ENCODE measurements at regions not wholly inside any gene's neighbourhood (a gene's known extent, or its start where the extent isn't known, plus 50 kb on each side); places are given as distances from the start of the nearest gene placed in this dataset.

GRCh38 chr2:2848621-2849333 lies 517.7 kb upstream of the MYT1L start:
- CTCF ChIA-PET: interaction anchor here (0.8 to 1.5 kb wide), 3 partner anchors 53 to 255 kb away, joined by 3 to 4 read pairs (median 4); no protein-coding TSS in a partner anchor
- Histone ChIP-seq H3K36me3 (replicated peaks in 1 of 2; ENCODE audit: control insufficient read depth in 1 of 2, insufficient read depth in 2 of 2, low read length in 1 of 2) (no peaks in the 10 kb centered on the region), H2AFZ (ENCODE audit: low read depth) (no peak overlapping the region), H3K4me3 (ENCODE audit: low read depth in 2 of 2, low read length in 1 of 2) (no peak overlapping the region), H3F3A (replicated peaks; ENCODE audit: insufficient read depth) (no peaks in the 10 kb centered on the region), H3K9me2 (no peaks in the 10 kb centered on the region), H3K9me3 (no peaks in the 10 kb centered on the region), H3K27me3 (ENCODE audit: insufficient read depth) (no peaks in the 10 kb centered on the region), H3K4me1 (ENCODE audit: control insufficient read depth in 1 of 2, insufficient read depth in 2 of 2, low read depth in 1 of 2, low read length in 1 of 2) (peaks cover 0 to 76% of the 10 kb centered on the region in 2 experiments; a peak in 2 of 4 replicates), H4K20me1 (ENCODE audit: insufficient read depth) (no peaks in the 10 kb centered on the region), H3K9ac (no peak overlapping the region), H3K79me2 (ENCODE audit: insufficient read depth) (no peaks in the 10 kb centered on the region), H3K27ac (ENCODE audit: low read depth in 2 of 2, low read length in 1 of 2) (peak overlapping the region in 1 of 2 experiments; percentile 85; a peak in 2 of 4 replicates), H3K4me2 (no peak overlapping the region)
- peak; percentile 80 for DNase-seq
- POLR2A ChIA-PET: interaction anchor here (0.6 to 5.1 kb wide), 12 partner anchors 8 to 518 kb away, joined by 3 to 71 read pairs (median 10); partner anchors contain the start of gene MYT1L
- TF ChIP-seq GATA2 (CRISPR knock-in tag; IDR thresholded peaks at IDR 0.05) (peak; percentile 72), RAD21 (IDR thresholded peaks at IDR 0.05; ENCODE audit: low read length) (peak; percentile 48), CHD2 (IDR thresholded peaks at IDR 0.05; ENCODE audit: low read length, partially characterized antibody) (peak; percentile 86), RCOR1 (IDR thresholded peaks at IDR 0.05; ENCODE audit: low read length) (peak; percentile 79), EP300 (IDR thresholded peaks at IDR 0.05; ENCODE audit: borderline replicate concordance in 1 of 2, low read depth in 1 of 2, low read length in 1 of 2) (peak in 1 of 2 experiments; percentile 7; a peak in 1 of 4 replicates), MEF2A (IDR thresholded peaks at IDR 0.05; ENCODE audit: borderline replicate concordance, low read depth) (no peak), SMC3 (IDR thresholded peaks at IDR 0.05; ENCODE audit: low read depth, low read length) (peak; percentile 8; the same call in 1 of the 2 replicates), FOXJ3 (CRISPR knock-in tag; IDR thresholded peaks at IDR 0.05) (0 out of 2 replicates have a peak, but pooled peaks have one; percentile 48)
- TF ChIP-seq, protein P1, sequence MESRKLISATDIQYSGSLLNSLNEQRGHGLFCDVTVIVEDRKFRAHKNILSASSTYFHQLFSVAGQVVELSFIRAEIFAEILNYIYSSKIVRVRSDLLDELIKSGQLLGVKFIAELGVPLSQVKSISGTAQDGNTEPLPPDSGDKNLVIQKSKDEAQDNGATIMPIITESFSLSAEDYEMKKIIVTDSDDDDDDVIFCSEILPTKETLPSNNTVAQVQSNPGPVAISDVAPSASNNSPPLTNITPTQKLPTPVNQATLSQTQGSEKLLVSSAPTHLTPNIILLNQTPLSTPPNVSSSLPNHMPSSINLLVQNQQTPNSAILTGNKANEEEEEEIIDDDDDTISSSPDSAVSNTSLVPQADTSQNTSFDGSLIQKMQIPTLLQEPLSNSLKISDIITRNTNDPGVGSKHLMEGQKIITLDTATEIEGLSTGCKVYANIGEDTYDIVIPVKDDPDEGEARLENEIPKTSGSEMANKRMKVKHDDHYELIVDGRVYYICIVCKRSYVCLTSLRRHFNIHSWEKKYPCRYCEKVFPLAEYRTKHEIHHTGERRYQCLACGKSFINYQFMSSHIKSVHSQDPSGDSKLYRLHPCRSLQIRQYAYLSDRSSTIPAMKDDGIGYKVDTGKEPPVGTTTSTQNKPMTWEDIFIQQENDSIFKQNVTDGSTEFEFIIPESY (IDR thresholded peaks at IDR 0.05; ENCODE audit: borderline replicate concordance, low read depth): no peak
- TF ChIP-seq, protein P2, sequence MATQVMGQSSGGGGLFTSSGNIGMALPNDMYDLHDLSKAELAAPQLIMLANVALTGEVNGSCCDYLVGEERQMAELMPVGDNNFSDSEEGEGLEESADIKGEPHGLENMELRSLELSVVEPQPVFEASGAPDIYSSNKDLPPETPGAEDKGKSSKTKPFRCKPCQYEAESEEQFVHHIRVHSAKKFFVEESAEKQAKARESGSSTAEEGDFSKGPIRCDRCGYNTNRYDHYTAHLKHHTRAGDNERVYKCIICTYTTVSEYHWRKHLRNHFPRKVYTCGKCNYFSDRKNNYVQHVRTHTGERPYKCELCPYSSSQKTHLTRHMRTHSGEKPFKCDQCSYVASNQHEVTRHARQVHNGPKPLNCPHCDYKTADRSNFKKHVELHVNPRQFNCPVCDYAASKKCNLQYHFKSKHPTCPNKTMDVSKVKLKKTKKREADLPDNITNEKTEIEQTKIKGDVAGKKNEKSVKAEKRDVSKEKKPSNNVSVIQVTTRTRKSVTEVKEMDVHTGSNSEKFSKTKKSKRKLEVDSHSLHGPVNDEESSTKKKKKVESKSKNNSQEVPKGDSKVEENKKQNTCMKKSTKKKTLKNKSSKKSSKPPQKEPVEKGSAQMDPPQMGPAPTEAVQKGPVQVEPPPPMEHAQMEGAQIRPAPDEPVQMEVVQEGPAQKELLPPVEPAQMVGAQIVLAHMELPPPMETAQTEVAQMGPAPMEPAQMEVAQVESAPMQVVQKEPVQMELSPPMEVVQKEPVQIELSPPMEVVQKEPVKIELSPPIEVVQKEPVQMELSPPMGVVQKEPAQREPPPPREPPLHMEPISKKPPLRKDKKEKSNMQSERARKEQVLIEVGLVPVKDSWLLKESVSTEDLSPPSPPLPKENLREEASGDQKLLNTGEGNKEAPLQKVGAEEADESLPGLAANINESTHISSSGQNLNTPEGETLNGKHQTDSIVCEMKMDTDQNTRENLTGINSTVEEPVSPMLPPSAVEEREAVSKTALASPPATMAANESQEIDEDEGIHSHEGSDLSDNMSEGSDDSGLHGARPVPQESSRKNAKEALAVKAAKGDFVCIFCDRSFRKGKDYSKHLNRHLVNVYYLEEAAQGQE (IDR thresholded peaks at IDR 0.05; ENCODE audit: low read depth, low read length): no peak
- whole genome bisulfite sequencing (ENCODE audit: low lambda C conversion rate): 13% methylated on average over 4 of the region's 6 CpGs
